Mesenchymal stem cell (in vitro differentiated cells and primary cell): ENCODE measurements at regions not wholly inside any gene's neighbourhood (a gene's known extent, or its start where the extent isn't known, plus 50 kb on each side); places are given as distances from the start of the nearest gene placed in this dataset.
A peak's percentile ranks its signal among the peaks of the same experiment; 100 is the strongest.

Experiments used
- DNase-seq: peaks from one replicate; pipeline ENCODE4 v3.0.0-alpha.2; 2013
- H2AFZ ChIP-seq: one replicate; pipeline ENCODE4 v1.6.1; 2013; ENCODE audit warnings: low read depth, mild to moderate bottlenecking, control low read depth, inconsistent platforms, low read length, moderate library complexity
- H2AK5ac ChIP-seq: 2 replicates; pipeline ENCODE4 v1.6.1; 2013; ENCODE audit warnings: low read length, moderate library complexity, mild to moderate bottlenecking, inconsistent platforms; ENCODE audit not compliant: severe bottlenecking
- H2BK120ac ChIP-seq: one replicate; pipeline ENCODE4 v1.6.1; 2013; ENCODE audit warnings: low read depth, mild to moderate bottlenecking, inconsistent platforms, low read length, moderate library complexity
- H2BK12ac ChIP-seq, 2 experiments: one replicate each; pipeline ENCODE4 v1.6.1; 2013; ENCODE audit warnings: inconsistent platforms in 2 of 2, low read length in 2 of 2, mild to moderate bottlenecking in 2 of 2, moderate library complexity in 2 of 2, control low read depth in 1 of 2
- H2BK15ac ChIP-seq: one replicate; pipeline ENCODE4 v1.6.1; 2013; ENCODE audit warnings: mild to moderate bottlenecking, low read depth, inconsistent platforms; ENCODE audit not compliant: poor library complexity, severe bottlenecking
- H2BK5ac ChIP-seq: 2 replicates; pipeline ENCODE4 v1.6.1; 2013; ENCODE audit warnings: low read depth, mild to moderate bottlenecking, low read length, control low read depth, inconsistent platforms; ENCODE audit not compliant: poor library complexity, severe bottlenecking
- H3K14ac ChIP-seq, 2 experiments: one replicate each; pipeline ENCODE4 v1.6.1; 2013; ENCODE audit warnings: inconsistent platforms in 2 of 2, low read length in 2 of 2, control low read depth in 1 of 2, mild to moderate bottlenecking in 1 of 2, moderate library complexity in 1 of 2
- H3K18ac ChIP-seq, 2 experiments: one replicate each; pipeline ENCODE4 v1.6.1; 2013; ENCODE audit warnings: inconsistent platforms in 2 of 2, low read length in 2 of 2, control low read depth in 1 of 2, low read depth in 1 of 2, mild to moderate bottlenecking in 1 of 2
- H3K23ac ChIP-seq, 2 experiments: one replicate each; pipeline ENCODE4 v1.6.1; 2013; ENCODE audit warnings: inconsistent platforms in 2 of 2, low read length in 2 of 2, mild to moderate bottlenecking in 2 of 2, moderate library complexity in 2 of 2, control low read depth in 1 of 2
- H3K27ac ChIP-seq: 2 replicates; pipeline ENCODE4 v1.5.1; 2013; ENCODE audit warnings: mild to moderate bottlenecking, moderate library complexity, low read length, control low read depth, inconsistent platforms; ENCODE audit not compliant: poor library complexity, severe bottlenecking
- H3K27me3 ChIP-seq, 2 experiments: 2 replicates each; pipeline versions ENCODE4 v1.6.1 to v1.7.0; 2013; ENCODE audit warnings: low read length in 2 of 2, mild to moderate bottlenecking in 2 of 2, moderate library complexity in 2 of 2, control low read depth in 1 of 2, inconsistent platforms in 1 of 2; ENCODE audit not compliant: control insufficient read depth in 1 of 2, insufficient read depth in 1 of 2
- H3K36me3 ChIP-seq, 2 experiments: 2 replicates each; pipeline versions ENCODE4 v1.6.1 to v1.7.0; 2013; ENCODE audit warnings: low read length in 2 of 2, control low read depth in 1 of 2, inconsistent platforms in 1 of 2, low read depth in 1 of 2, mild to moderate bottlenecking in 1 of 2; ENCODE audit not compliant: insufficient read depth in 2 of 2, control insufficient read depth in 1 of 2
- H3K4ac ChIP-seq, 2 experiments: one replicate each; pipeline ENCODE4 v1.6.1; 2013; ENCODE audit warnings: inconsistent platforms in 2 of 2, low read length in 2 of 2, mild to moderate bottlenecking in 2 of 2, moderate library complexity in 2 of 2, control low read depth in 1 of 2, low read depth in 1 of 2
- H3K4me1 ChIP-seq: 2 replicates; pipeline ENCODE4 v1.6.1; 2013; ENCODE audit warnings: low read depth, low read length, control low read depth; ENCODE audit not compliant: control insufficient read depth, insufficient read depth
- H3K4me2 ChIP-seq: 2 replicates; pipeline ENCODE4 v1.6.1; 2013; ENCODE audit warnings: low read length, mild to moderate bottlenecking, inconsistent platforms; ENCODE audit not compliant: poor library complexity, severe bottlenecking
- H3K4me3 ChIP-seq, 2 experiments: 2 replicates each; pipeline versions ENCODE4 v1.5.1 to v1.7.0; 2013; ENCODE audit warnings: low read length in 2 of 2, mild to moderate bottlenecking in 2 of 2, control low read depth in 1 of 2, low read depth in 1 of 2; ENCODE audit not compliant: insufficient read depth in 1 of 2
- H3K79me1 ChIP-seq: replicated peaks from 2 replicates; pipeline ENCODE4 v1.6.1; 2013; ENCODE audit warnings: mild to moderate bottlenecking, control low read depth, low read length, inconsistent platforms; ENCODE audit not compliant: poor library complexity, severe bottlenecking
- H3K9ac ChIP-seq: 2 replicates; pipeline ENCODE4 v1.7.0; 2013; ENCODE audit warnings: mild to moderate bottlenecking, low read length, moderate library complexity
- H3K9me3 ChIP-seq: 2 replicates; pipeline ENCODE4 v1.7.0; 2013; ENCODE audit warnings: mild to moderate bottlenecking, low read length; ENCODE audit not compliant: control insufficient read depth
- H4K8ac ChIP-seq: one replicate; pipeline ENCODE4 v1.6.1; 2013; ENCODE audit warnings: inconsistent platforms, mild to moderate bottlenecking, low read length, moderate library complexity
- H4K91ac ChIP-seq: one replicate; pipeline ENCODE4 v1.6.1; 2013; ENCODE audit warnings: mild to moderate bottlenecking, low read length, inconsistent platforms
- WGBS: methylation state at CpG from one replicate; pipeline ENCODE4 v1.1.7; 2013; ENCODE audit warnings: mixed read lengths; 5-methylcytosine and 5-hydroxymethylcytosine counted together

DNA sequence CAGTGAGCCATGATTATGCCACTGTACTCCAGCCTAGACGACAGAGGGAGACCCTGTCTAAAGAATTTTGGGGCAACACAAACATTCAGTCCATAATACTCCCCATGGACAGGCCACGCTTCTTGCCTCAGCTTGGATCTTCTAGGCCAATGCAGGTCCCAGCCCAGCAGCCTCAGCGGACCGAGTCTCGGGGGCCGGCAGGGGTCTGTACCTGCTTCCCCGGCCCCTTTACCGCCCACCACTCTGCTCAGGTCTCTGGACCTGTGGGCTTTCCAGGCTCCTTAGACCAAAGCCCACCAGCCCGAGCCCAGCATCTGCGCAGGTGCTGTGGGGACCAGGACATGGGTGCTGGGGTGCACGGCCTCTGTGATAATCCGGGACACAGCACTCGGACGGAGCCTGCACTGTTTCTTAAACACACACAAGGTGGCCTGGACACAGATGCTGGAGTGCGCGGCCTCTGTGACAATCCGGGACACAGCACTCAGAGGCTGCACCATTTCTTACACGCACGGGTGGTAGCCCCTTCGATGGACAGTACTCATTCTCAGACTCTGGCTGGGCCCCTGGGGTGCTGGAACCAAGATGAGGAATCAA is 62.1 kb upstream of the GPC1 start:
- Histone ChIP-seq H3K9me3 (no peaks in the 10 kb centered on the region), H3K4ac (no peak overlapping the region), H3K4me1 (peaks cover 44% of the 10 kb centered on the region), H4K8ac (no peak overlapping the region), H2BK12ac (peak overlapping the region in 1 of 2 experiments; percentile 55), H3K23ac (no peak overlapping the region), H3K9ac (peak overlapping the region; percentile 62), H3K36me3 (no peaks in the 10 kb centered on the region), H3K18ac (no peak overlapping the region), H2AFZ (no peak overlapping the region), H3K27ac (no peak overlapping the region), H2AK5ac (no peak overlapping the region), H2BK120ac (no peak overlapping the region), H2BK5ac (no peak overlapping the region), H4K91ac (no peak overlapping the region), H3K4me2 (no peak overlapping the region), H3K4me3 (no peak overlapping the region), H3K14ac (no peak overlapping the region), H2BK15ac (no peak overlapping the region), H3K27me3 (peaks cover 4% of the 10 kb centered on the region in 2 experiments), H3K79me1 (no peaks in the 10 kb centered on the region)
- DNase-seq: no peak
- 90% methylated on average over 20 of the region's 20 CpGs for WGBS

DNA sequence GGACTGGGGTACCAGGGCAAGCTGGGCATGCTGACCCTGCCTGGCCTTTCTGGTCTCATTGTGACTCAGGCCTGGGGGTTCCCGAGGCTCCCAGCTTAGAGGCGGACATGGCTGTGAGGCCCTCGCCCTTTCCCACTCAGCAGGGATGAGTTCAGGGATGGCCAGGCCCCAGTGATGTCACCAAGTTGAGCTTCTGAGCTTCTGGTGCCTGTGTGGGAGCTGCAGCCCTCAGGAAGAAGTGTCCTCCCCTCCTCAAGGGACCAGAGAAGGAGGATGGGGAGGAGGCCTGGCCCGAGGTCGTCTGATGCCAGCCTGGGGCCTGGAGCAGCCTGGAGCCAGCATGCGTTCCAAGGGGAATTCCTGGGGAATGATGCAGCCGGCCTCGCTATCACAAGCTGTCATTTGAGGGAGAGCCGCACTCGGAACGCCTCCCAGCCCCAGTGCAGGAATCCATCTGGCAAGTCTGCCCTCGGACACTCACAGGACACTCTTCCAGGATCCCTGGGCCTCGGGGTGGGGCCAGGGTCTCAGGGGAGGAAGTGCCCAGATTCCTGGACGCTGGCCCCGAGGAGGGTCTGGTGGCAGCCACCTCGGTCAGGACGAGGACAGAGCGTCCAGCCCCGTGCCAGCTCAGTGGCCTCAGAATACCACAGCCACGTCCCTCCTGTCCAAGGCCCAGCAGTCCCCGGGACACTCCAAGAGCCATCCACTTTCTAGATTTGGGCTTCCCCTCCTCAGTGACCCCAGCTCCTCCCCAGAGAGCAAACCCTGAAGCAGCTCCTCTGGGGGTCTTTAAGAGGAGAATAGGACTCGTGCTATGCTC is 61.2 kb upstream of the GPC1 start:
- H3K4me1 ChIP-seq: peaks cover 39% of the 10 kb centered on the region
- peak overlapping the region; percentile 65 for H2BK15ac ChIP-seq
- H2AK5ac ChIP-seq: peak overlapping the region; percentile 40
- H2BK120ac ChIP-seq: peak overlapping the region; percentile 81
- peak overlapping the region; percentile 88 for H4K91ac ChIP-seq
- no peaks in the 10 kb centered on the region for H3K79me1 ChIP-seq
- peak overlapping the region in 1 of 2 experiments; percentile 94 for H2BK12ac ChIP-seq
- H3K4me2 ChIP-seq: no peak overlapping the region
- peak overlapping the region; percentile 82 for H4K8ac ChIP-seq
- H2BK5ac ChIP-seq: no peak overlapping the region
- peak overlapping the region; percentile 5 to 80 for H3K4ac ChIP-seq
- H3K27ac ChIP-seq: peak overlapping the region; percentile 19
- peak overlapping the region; percentile 37 to 70 for H3K18ac ChIP-seq
- H3K27me3 ChIP-seq: peaks cover 4% of the 10 kb centered on the region in 2 experiments
- H3K36me3 ChIP-seq: no peaks in the 10 kb centered on the region
- WGBS: 46% methylated on average over 20 of the region's 22 CpGs
- peak; percentile 84 for DNase-seq
- no peak overlapping the region for H3K4me3 ChIP-seq
- H3K23ac ChIP-seq: no peak overlapping the region
- H3K9me3 ChIP-seq: no peaks in the 10 kb centered on the region
- H3K9ac ChIP-seq: peak overlapping the region; percentile 62
- H3K14ac ChIP-seq: peak overlapping the region in 1 of 2 experiments; percentile 5
- peak overlapping the region; percentile 30 for H2AFZ ChIP-seq

DNA sequence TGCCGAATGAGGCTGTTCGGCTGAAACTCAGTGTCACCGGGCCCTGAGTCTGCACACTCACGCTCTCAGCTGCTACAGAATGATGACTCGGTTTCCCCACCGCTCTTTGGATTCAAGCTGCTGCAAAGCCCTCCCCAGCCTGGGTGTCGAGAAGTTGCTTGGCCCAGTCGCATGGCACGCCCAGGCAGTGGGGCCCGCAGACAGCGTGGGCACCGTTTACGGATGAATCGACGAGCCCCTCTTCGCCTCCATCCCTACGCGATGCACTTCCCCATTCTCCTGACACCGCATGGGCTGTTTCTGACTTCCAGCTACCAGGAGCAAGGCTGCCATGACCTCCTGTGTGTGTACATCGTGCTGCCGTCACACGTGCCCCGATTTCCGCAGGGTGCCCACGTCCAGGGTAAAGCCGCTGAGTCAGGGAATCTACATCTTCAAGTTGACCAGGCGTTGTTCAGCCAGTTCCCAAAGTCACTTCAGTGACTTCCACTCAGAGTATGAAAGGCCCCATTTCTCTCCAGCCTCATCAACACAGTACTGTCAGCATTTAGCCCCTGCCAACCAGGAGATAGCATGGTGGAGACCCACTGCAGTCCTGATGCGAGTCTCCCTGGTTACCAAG is 60.3 kb upstream of the GPC1 start:
- no peak overlapping the region for H3K4me3 ChIP-seq
- peaks cover 4% of the 10 kb centered on the region in 2 experiments for H3K27me3 ChIP-seq
- H2BK15ac ChIP-seq: no peak overlapping the region
- no peaks in the 10 kb centered on the region for H3K9me3 ChIP-seq
- 87% methylated on average over 28 of the region's 28 CpGs for WGBS
- H3K36me3 ChIP-seq: no peaks in the 10 kb centered on the region
- H2AFZ ChIP-seq: no peak overlapping the region
- DNase-seq: no peak
- H3K23ac ChIP-seq: no peak overlapping the region
- H3K27ac ChIP-seq: no peak overlapping the region
- peak overlapping the region; percentile 39 for H2BK5ac ChIP-seq
- peaks cover 32% of the 10 kb centered on the region for H3K4me1 ChIP-seq
- H4K8ac ChIP-seq: no peak overlapping the region
- peak overlapping the region; percentile 10 to 20 for H3K4ac ChIP-seq
- H3K14ac ChIP-seq: no peak overlapping the region
- H3K9ac ChIP-seq: no peak overlapping the region
- no peak overlapping the region for H2BK120ac ChIP-seq
- H3K4me2 ChIP-seq: no peak overlapping the region
- no peak overlapping the region for H2AK5ac ChIP-seq
- no peaks in the 10 kb centered on the region for H3K79me1 ChIP-seq
- H2BK12ac ChIP-seq: peak overlapping the region in 1 of 2 experiments; percentile 72
- peak overlapping the region; percentile 2 for H4K91ac ChIP-seq
- H3K18ac ChIP-seq: peak overlapping the region; percentile 26 to 37

- Histone ChIP-seq H4K91ac (no peak overlapping the region), H2BK5ac (no peak overlapping the region), H3K9me3 (no peaks in the 10 kb centered on the region), H3K4me3 (no peak overlapping the region), H3K79me1 (no peaks in the 10 kb centered on the region), H2BK15ac (no peak overlapping the region), H3K4ac (no peak overlapping the region), H3K27me3 (peaks cover 4% of the 10 kb centered on the region in 2 experiments), H3K4me2 (no peak overlapping the region), H3K36me3 (no peaks in the 10 kb centered on the region), H4K8ac (no peak overlapping the region), H3K4me1 (peaks cover 20% of the 10 kb centered on the region), H3K23ac (no peak overlapping the region), H3K27ac (no peak overlapping the region), H3K9ac (no peak overlapping the region), H3K14ac (no peak overlapping the region), H2AFZ (peak overlapping the region; percentile 10), H2BK12ac (no peak overlapping the region), H2BK120ac (no peak overlapping the region), H3K18ac (no peak overlapping the region), H2AK5ac (no peak overlapping the region)
- no peak for DNase-seq
- WGBS: 76% methylated on average over 6 of the region's 12 CpGs
These were observed 58.7 kb upstream of the GPC1 start for GRCh38 chr2:240376739-240377138.
